Lower lobe of right lung (tissue), 2 donors: ENCODE measurements at regions not wholly inside any gene's neighbourhood (a gene's known extent, or its start where the extent isn't known, plus 50 kb on each side); places are given as distances from the start of the nearest gene placed in this dataset.

Source experiments
- ATAC-seq, 2 donors: fragments of 200-7000 bp; cut with Tn5 transposase; one replicate each; pipeline ENCODE4 v1.9.1; 2020 to 2022; ENCODE audit warnings: mild to moderate bottlenecking in 2 of 2, moderate library complexity in 2 of 2
- DNase-seq: peaks from one replicate; pipeline ENCODE4 v3.0.0-alpha.2; 2020
- H3K27ac ChIP-seq: fragments of 200-600 bp; one replicate; pipeline ENCODE4 v1.8.0; 2022
- H3K27me3 ChIP-seq: fragments of 200-600 bp; one replicate; pipeline ENCODE4 v1.8.0; 2022; ENCODE audit warnings: low read depth
- H3K36me3 ChIP-seq: fragments of 200-600 bp; one replicate; pipeline ENCODE4 v1.8.0; 2022; ENCODE audit warnings: mild to moderate bottlenecking
- H3K4me1 ChIP-seq: fragments of 200-600 bp; one replicate; pipeline ENCODE4 v1.8.0; 2022
- H3K4me3 ChIP-seq: fragments of 200-600 bp; one replicate; pipeline ENCODE4 v1.8.0; 2022; ENCODE audit warnings: mild to moderate bottlenecking
- H3K9me3 ChIP-seq: fragments of 200-600 bp; one replicate; pipeline ENCODE4 v1.8.0; 2022
- intact Hi-C: fragments of 100-400 bp; cut with DNase I; formaldehyde crosslinking; loops from one replicate; pipeline ENCODE4 v1.11.0; 2022
- TF ChIP-seq, protein P1 (sequence below): fragments of 200-600 bp; IDR thresholded peaks from one replicate; pipeline ENCODE4 v1.8.0; 2022; ENCODE audit warnings: antibody characterized with exemption, mild to moderate bottlenecking
- donor health status: DM: no; HTN: yes; CAD: no; lungs with severe emphysema.

DNA sequence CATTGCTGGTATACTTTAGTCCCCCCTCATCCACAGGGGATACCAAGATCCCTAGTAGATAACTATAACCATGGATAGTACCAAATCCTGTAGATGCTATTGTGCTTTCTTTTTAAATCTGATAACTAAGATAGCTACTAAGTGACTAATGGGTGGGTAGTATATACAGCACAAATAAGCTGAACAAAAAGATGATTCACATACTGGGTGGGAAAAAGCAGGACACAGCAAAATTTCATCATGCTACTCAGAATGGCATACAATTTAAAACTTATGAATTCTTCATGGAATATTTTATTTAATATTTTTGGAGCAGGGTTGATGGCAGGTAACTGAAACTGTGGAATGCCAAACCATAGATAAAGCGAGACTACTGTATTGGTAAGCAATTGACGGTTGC, 161.6 kb downstream of the IL15 start:
- Histone ChIP-seq H3K36me3 (no peaks in the 10 kb centered on the region), H3K4me3 (no peak overlapping the region), H3K9me3 (no peaks in the 10 kb centered on the region), H3K4me1 (no peaks in the 10 kb centered on the region), H3K27ac (no peak overlapping the region), H3K27me3 (no peaks in the 10 kb centered on the region)
- DNase-seq (no peak), ATAC-seq (no peak)
- TF ChIP-seq, protein P1, sequence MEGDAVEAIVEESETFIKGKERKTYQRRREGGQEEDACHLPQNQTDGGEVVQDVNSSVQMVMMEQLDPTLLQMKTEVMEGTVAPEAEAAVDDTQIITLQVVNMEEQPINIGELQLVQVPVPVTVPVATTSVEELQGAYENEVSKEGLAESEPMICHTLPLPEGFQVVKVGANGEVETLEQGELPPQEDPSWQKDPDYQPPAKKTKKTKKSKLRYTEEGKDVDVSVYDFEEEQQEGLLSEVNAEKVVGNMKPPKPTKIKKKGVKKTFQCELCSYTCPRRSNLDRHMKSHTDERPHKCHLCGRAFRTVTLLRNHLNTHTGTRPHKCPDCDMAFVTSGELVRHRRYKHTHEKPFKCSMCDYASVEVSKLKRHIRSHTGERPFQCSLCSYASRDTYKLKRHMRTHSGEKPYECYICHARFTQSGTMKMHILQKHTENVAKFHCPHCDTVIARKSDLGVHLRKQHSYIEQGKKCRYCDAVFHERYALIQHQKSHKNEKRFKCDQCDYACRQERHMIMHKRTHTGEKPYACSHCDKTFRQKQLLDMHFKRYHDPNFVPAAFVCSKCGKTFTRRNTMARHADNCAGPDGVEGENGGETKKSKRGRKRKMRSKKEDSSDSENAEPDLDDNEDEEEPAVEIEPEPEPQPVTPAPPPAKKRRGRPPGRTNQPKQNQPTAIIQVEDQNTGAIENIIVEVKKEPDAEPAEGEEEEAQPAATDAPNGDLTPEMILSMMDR: no peak
- intact Hi-C loops: no loop called here

DNA sequence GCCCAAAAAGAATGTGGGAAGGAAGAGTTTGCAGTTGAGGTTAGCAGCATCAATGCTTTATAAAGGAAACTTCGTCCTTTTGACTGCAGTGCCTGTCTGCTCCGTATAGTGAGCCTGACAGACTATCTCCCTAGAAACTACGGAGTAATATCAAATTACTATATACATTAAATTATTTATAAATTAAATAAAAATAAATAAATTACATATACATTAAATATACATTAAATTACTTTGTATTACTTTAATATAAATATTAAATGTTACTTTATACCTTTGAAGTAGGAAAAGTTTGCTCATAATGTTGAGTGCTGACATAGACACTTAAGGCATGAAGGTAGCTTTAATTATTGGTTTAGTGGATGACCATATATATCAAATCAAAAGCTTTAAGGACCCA, 165.2 kb downstream of the IL15 start:
- TF ChIP-seq, protein P1: no peak
- Histone ChIP-seq H3K9me3 (no peaks in the 10 kb centered on the region), H3K27ac (no peak overlapping the region), H3K27me3 (no peaks in the 10 kb centered on the region), H3K4me1 (no peaks in the 10 kb centered on the region), H3K36me3 (no peaks in the 10 kb centered on the region), H3K4me3 (no peak overlapping the region)
- ATAC-seq: no peak
- intact Hi-C loops: no loop called here
- DNase-seq: no peak

DNA sequence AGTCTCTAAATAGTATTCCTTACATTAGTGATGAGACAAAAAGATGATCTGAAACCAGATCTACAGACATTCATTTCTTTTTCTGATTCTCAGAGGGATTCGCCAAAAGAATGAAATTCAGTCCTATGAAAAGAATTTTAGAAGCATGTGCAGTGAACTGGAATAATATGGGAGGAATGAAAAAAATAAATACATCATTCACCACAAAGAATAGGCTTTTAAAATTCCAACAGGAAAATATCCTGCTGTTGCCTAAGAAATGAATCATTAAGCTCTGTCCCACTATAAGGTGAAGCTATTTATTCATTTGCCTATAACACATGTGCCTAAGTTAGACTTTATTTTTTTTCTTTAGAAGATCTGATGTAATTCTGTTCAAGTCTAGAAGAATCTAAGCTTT, 165.9 kb downstream of the IL15 start:
- Histone ChIP-seq H3K27me3 (no peaks in the 10 kb centered on the region), H3K27ac (no peak overlapping the region), H3K9me3 (no peaks in the 10 kb centered on the region), H3K36me3 (no peaks in the 10 kb centered on the region), H3K4me3 (no peak overlapping the region), H3K4me1 (no peaks in the 10 kb centered on the region)
- DNase-seq: no peak
- no peak for ATAC-seq
- intact Hi-C loops: no loop called here
- TF ChIP-seq, protein P1: no peak

DNA sequence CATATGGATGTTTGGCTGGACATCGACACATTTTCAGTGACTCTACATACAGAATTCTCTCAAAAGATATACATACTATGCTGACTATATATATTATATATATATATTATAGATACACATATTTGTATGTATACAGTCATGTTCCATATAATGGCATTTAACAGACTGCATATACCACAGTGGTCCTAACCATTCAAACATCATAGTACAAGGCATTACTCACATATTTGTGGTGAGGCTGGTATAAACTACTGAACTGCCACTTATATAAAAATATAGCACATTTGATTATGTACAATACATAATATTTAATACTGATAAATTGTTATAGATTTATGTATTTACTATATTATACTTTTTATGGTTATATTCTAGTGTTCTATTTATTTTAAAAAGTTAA, 168.5 kb downstream of the IL15 start:
- TF ChIP-seq, protein P1: no peak
- ATAC-seq: no peak
- Histone ChIP-seq H3K36me3 (no peaks in the 10 kb centered on the region), H3K4me3 (no peak overlapping the region), H3K4me1 (no peaks in the 10 kb centered on the region), H3K27me3 (no peaks in the 10 kb centered on the region), H3K9me3 (no peaks in the 10 kb centered on the region), H3K27ac (no peak overlapping the region)
- intact Hi-C loops: no loop called here
- no peak for DNase-seq

DNA sequence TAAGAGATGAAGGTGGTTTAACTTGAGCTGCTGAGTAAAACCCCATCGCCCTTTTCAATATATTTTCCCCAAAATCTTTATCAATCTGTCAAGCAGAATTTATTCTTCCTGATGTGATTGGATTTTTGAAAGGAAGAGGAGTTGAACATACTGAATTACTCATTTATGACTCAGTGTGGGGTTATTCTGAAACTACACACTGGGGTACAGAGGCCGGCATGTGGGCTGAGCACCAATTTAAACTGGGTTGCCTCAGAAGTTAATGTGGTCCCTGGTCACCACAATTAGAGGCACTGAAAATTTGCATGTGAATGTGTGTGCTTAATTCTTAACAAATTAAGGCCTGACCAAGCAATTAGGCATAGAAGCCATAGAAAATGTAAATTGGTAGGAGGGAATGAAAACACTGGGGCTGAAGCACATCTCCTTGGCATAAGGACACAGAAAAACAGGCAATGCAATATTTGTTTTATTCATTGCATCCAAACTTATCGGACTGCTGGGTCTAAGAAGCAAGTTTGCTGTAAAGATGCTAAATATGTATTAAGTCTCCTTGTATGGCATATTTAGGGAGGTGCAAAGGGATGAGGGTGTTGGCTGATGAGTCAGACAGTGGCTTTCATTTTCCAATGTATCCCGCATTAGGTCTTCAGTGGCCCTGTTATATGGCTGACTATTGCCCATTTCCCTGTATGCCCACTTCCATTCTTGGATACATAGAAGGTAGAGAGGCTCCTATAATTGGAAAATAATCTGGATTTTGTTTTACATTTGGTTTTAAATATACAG, 170.9 kb downstream of the IL15 start:
- no peak for DNase-seq
- no peaks in the 10 kb centered on the region for H3K9me3 ChIP-seq
- intact Hi-C loops: no loop called here
- TF ChIP-seq, protein P1: no peak
- no peak overlapping the region for H3K4me3 ChIP-seq
- no peak for ATAC-seq
- no peak overlapping the region for H3K27ac ChIP-seq
- H3K4me1 ChIP-seq: no peaks in the 10 kb centered on the region
- no peaks in the 10 kb centered on the region for H3K27me3 ChIP-seq
- H3K36me3 ChIP-seq: no peaks in the 10 kb centered on the region
